ENCODE measurements at regions not wholly inside any gene's neighbourhood (a gene's known extent, or its start where the extent isn't known, plus 50 kb on each side); places are given as distances from the start of the nearest gene placed in this dataset.
A peak's percentile ranks its signal among the peaks of the same experiment; 100 is the strongest.

GRCh38 chr7:16951483-16952080 lies 69.8 kb upstream of the AGR3 start:
- no peaks in the 10 kb centered on the region for H3K27me3 ChIP-seq
- intact Hi-C loops (cut with DNase I) = no loop called here
- TF ChIP-seq CTCF (IDR thresholded peaks at IDR 0.05) (no peak), POLR2A (IDR thresholded peaks at IDR 0.05) (no peak)
- 32 to 44% methylated on average over 3 of the region's 3 CpGs for WGBS, 2 donors
- no peaks in the 10 kb centered on the region for H3K4me1 ChIP-seq
- peak overlapping the region in 1 of 4 donors; percentile 2 for H3K4me3 ChIP-seq
- H3K9me3 ChIP-seq = peaks cover 0 to 19% (median 9%) of the 10 kb centered on the region in 3 donors
- H3K27ac ChIP-seq = no peak overlapping the region
- no peak for DNase-seq
- no peaks in the 10 kb centered on the region for H3K36me3 ChIP-seq

- Histone ChIP-seq H3K9me3 (no peaks in the 10 kb centered on the region), H3K4me3 (no peak overlapping the region), H3K36me3 (no peaks in the 10 kb centered on the region), H3K27me3 (no peaks in the 10 kb centered on the region), H3K4me1 (no peaks in the 10 kb centered on the region), H3K27ac (no peak overlapping the region)
- intact Hi-C loops (cut with DNase I) = no loop called here
- TF ChIP-seq POLR2A (IDR thresholded peaks at IDR 0.05) = no peak
- no peak for DNase-seq
- 58 to 69% methylated on average over 3 of the region's 3 CpGs for WGBS, 2 donors
Observed at GRCh38 chr7:16954321-16954720, 72.5 kb upstream of the AGR3 start.

- WGBS, 2 donors = 33 to 57% methylated on average over 1 of the region's 1 CpG
- Histone ChIP-seq H3K27me3 (no peaks in the 10 kb centered on the region), H3K27ac (no peak overlapping the region), H3K36me3 (no peaks in the 10 kb centered on the region), H3K4me1 (peaks cover 0 to 4% (median 0%) of the 10 kb centered on the region in 3 donors), H3K4me3 (no peak overlapping the region), H3K9me3 (no peaks in the 10 kb centered on the region)
- DNase-seq = no peak
- intact Hi-C loops (cut with DNase I) = no loop called here
- TF ChIP-seq CTCF (IDR thresholded peaks at IDR 0.05) (no peak), POLR2A (IDR thresholded peaks at IDR 0.05) (no peak)
Observed at GRCh38 chr7:16958724-16959123, 76.9 kb upstream of the AGR3 start.

- no peak overlapping the region for H3K4me3 ChIP-seq
- no peaks in the 10 kb centered on the region for H3K9me3 ChIP-seq
- no peaks in the 10 kb centered on the region for H3K27me3 ChIP-seq
- TF ChIP-seq POLR2A (IDR thresholded peaks at IDR 0.05) (no peak), CTCF (IDR thresholded peaks at IDR 0.05) (no peak)
- no peak overlapping the region for H3K27ac ChIP-seq
- H3K36me3 ChIP-seq = no peaks in the 10 kb centered on the region
- peaks cover 0 to 4% (median 0%) of the 10 kb centered on the region in 3 donors for H3K4me1 ChIP-seq
- WGBS, 2 donors = 76 to 88% methylated on average over 1 of the region's 1 CpG
- intact Hi-C loops (cut with DNase I) = no loop called here
- no peak for DNase-seq
Observed at GRCh38 chr7:16960337-16960965, 78.7 kb upstream of the AGR3 start.

- TF ChIP-seq POLR2A (IDR thresholded peaks at IDR 0.05) (no peak), CTCF (IDR thresholded peaks at IDR 0.05) (no peak)
- Histone ChIP-seq H3K27me3 (no peaks in the 10 kb centered on the region), H3K4me1 (peaks cover 0 to 4% (median 0%) of the 10 kb centered on the region in 3 donors), H3K27ac (no peak overlapping the region), H3K9me3 (no peaks in the 10 kb centered on the region), H3K4me3 (no peak overlapping the region), H3K36me3 (no peaks in the 10 kb centered on the region)
- 56 to 59% methylated on average over 2 of the region's 2 CpGs for WGBS, 2 donors
- intact Hi-C loops (cut with DNase I) = no loop called here
- no peak for DNase-seq
Observed at GRCh38 chr7:16961641-16962040, 79.9 kb upstream of the AGR3 start.
